GM12878 (cell line): ENCODE measurements at regions not wholly inside any gene's neighbourhood (a gene's known extent, or its start where the extent isn't known, plus 50 kb on each side); places are given as distances from the start of the nearest gene placed in this dataset.

Source experiments
- ATAC-seq: fragments of 200-7000 bp; cut with Tn5 transposase; 3 replicates; pipeline ENCODE4 v1.9.1; 2020; ENCODE audit warnings: mild to moderate bottlenecking, moderate library complexity
- BruUV-seq: library from RNA; stranded (reverse); fragments of 400-500 nt; replicated peaks from 2 replicates; lab custom pipeline; 2021; lab: Mats Ljungman, UMichigan
- CTCF ChIA-PET: fragments of 300-600 bp; sonication (Branson Sonifier 250); formaldehyde crosslinking; extraction: SDS; loops from one replicate; lab custom pipeline; 2021; ENCODE audit warnings: inconsistent platforms; lab: Yijun Ruan, JAX
- POLR2A ChIA-PET: fragments of 350-600 bp; formaldehyde crosslinking; extraction: SDS; loops from one replicate; lab custom pipeline; 2021; ENCODE audit warnings: inconsistent platforms; lab: Charles Lee
- RAD21 ChIA-PET: fragments of 300-600 bp; sonication (Branson Sonifier 250); formaldehyde crosslinking; loops from one replicate; lab custom pipeline; 2023; ENCODE audit warnings: antibody characterized with exemption; ENCODE audit not compliant: unreplicated experiment; lab: Charles Lee
- SMC1A ChIA-PET: fragments of 300-600 bp; sonication (Branson Sonifier 250); formaldehyde crosslinking; loops from one replicate; lab custom pipeline; 2023; ENCODE audit not compliant: unreplicated experiment, uncharacterized antibody; lab: Charles Lee
- DNase-seq: peaks from one replicate; pipeline ENCODE4 v3.0.0-alpha.2; 2011; ENCODE audit warnings: low read depth, low spot score
- FAIRE-seq: peaks from 3 replicates; lab custom pipeline; 2011; peaks lifted over from hg19 to GRCh38; lab: Jason Lieb, UNC
- H2AFZ ChIP-seq: 2 replicates; pipeline ENCODE4 v1.6.0; 2011; ENCODE audit warnings: low read depth, low read length, control low read depth; ENCODE audit not compliant: control insufficient read depth
- H3K27ac ChIP-seq: 2 replicates; pipeline ENCODE4 v1.5.1; 2011; ENCODE audit warnings: control low read depth; ENCODE audit not compliant: control insufficient read depth, insufficient read depth
- H3K27me3 ChIP-seq, 2 experiments: replicated peaks in 1 of 2; 2 replicates each; pipeline versions ENCODE4 v1.6.0 to v1.6.1; 2011; ENCODE audit warnings: low read length in 1 of 2; ENCODE audit not compliant: control insufficient read depth in 2 of 2, insufficient read depth in 2 of 2
- H3K36me3 ChIP-seq, 2 experiments: 2 replicates each; pipeline ENCODE4 v1.5.1; 2011; ENCODE audit warnings: low read length in 1 of 2; ENCODE audit not compliant: control insufficient read depth in 2 of 2, insufficient read depth in 2 of 2
- H3K4me1 ChIP-seq: 2 replicates; pipeline ENCODE4 v1.6.1; 2011; ENCODE audit warnings: mild to moderate bottlenecking, low read length, moderate library complexity, mixed read lengths; ENCODE audit not compliant: control insufficient read depth, insufficient read depth
- H3K4me2 ChIP-seq: 2 replicates; pipeline ENCODE4 v1.6.0; 2011; ENCODE audit warnings: control low read depth; ENCODE audit not compliant: control insufficient read depth, insufficient read depth
- H3K4me3 ChIP-seq: fragments of 200-600 bp; sonication (generic); 2 replicates; pipeline ENCODE4 v1.5.1; 2016
- H3K79me2 ChIP-seq: 2 replicates; pipeline ENCODE4 v1.6.0; 2011; ENCODE audit warnings: low read length; ENCODE audit not compliant: control insufficient read depth, insufficient read depth
- H3K9ac ChIP-seq: 2 replicates; pipeline ENCODE4 v1.8.0; 2011; ENCODE audit warnings: low read length, control low read depth, mixed read lengths; ENCODE audit not compliant: control insufficient read depth, insufficient read depth
- H3K9me3 ChIP-seq: replicated peaks from 3 replicates; pipeline ENCODE4 v1.5.1; 2011; ENCODE audit warnings: mild to moderate bottlenecking, low read length; ENCODE audit not compliant: control insufficient read depth, insufficient read depth
- H4K20me1 ChIP-seq: 2 replicates; pipeline ENCODE4 v1.6.0; 2011; ENCODE audit not compliant: control insufficient read depth, insufficient read depth
- BACH1 ChIP-seq: fragments of 450-650 bp; IDR thresholded peaks from 2 replicates; pipeline ENCODE4 v1.6.1; 2017; ENCODE audit warnings: mild to moderate bottlenecking, borderline replicate concordance
- BHLHE40 ChIP-seq, 2 experiments: fragments of 450-650 bp in 1 of 2; IDR thresholded peaks; 2 replicates each; pipeline ENCODE4 v1.6.1; 2011 to 2017; ENCODE audit warnings: low read depth in 2 of 2, borderline replicate concordance in 1 of 2, improper control_type of control experiment in 1 of 2, low read length in 1 of 2, mild to moderate bottlenecking in 1 of 2
- CBX5 ChIP-seq: sonication (generic); IDR thresholded peaks from 2 replicates; pipeline ENCODE4 v1.6.1; 2016; ENCODE audit warnings: low read depth, moderate library complexity, mild to moderate bottlenecking, inconsistent platforms
- DPF2 ChIP-seq: fragments of 450-650 bp; IDR thresholded peaks from 2 replicates; pipeline ENCODE4 v1.6.1; 2017; ENCODE audit warnings: mild to moderate bottlenecking
- EZH2 ChIP-seq: IDR thresholded peaks from 2 replicates; pipeline ENCODE4 v1.6.1; 2012; ENCODE audit warnings: low read depth, mild to moderate bottlenecking, control low read depth, inconsistent platforms, low read length, borderline replicate concordance; ENCODE audit not compliant: control insufficient read depth
- IRF4 ChIP-seq: IDR thresholded peaks from 2 replicates; pipeline ENCODE4 v1.6.1; 2011; ENCODE audit warnings: low read depth, low read length
- KDM1A ChIP-seq: fragments of 200-600 bp; sonication (generic); IDR thresholded peaks from 2 replicates; pipeline ENCODE4 v1.6.1; 2016; ENCODE audit warnings: borderline replicate concordance
- NR2C1 ChIP-seq: fragments of 450-650 bp; IDR thresholded peaks from 2 replicates; pipeline ENCODE4 v1.6.1; 2017; ENCODE audit warnings: antibody characterized with exemption, mild to moderate bottlenecking, moderate library complexity
- NR2C2 ChIP-seq: IDR thresholded peaks from 2 replicates; pipeline ENCODE4 v1.6.1; 2011; ENCODE audit warnings: borderline replicate concordance, low read depth; ENCODE audit not compliant: control insufficient read depth, insufficient read length
- RCOR1 ChIP-seq: conservative IDR thresholded peaks from 2 replicates; pipeline ENCODE4 v1.6.1; 2012; ENCODE audit warnings: low read depth, low read length, improper control_type of control experiment
- SKIL ChIP-seq: fragments of 450-650 bp; IDR thresholded peaks from 2 replicates; pipeline ENCODE4 v1.6.1; 2017; ENCODE audit warnings: mild to moderate bottlenecking, low read depth, inconsistent platforms; ENCODE audit not compliant: poor library complexity, severe bottlenecking
- SREBF1 ChIP-seq: IDR thresholded peaks from 2 replicates; pipeline ENCODE4 v1.6.1; 2012; ENCODE audit warnings: mild to moderate bottlenecking, low read length
- TARDBP ChIP-seq: IDR thresholded peaks from 2 replicates; pipeline ENCODE4 v1.6.1; 2016; ENCODE audit warnings: borderline replicate concordance
- ZNF384 ChIP-seq: IDR thresholded peaks from 2 replicates; pipeline ENCODE4 v1.6.1; 2012; ENCODE audit warnings: low read depth, mild to moderate bottlenecking, low read length, improper control_type of control experiment, borderline replicate concordance
- ZNF622 ChIP-seq: fragments of 450-650 bp; IDR thresholded peaks from 2 replicates; pipeline ENCODE4 v1.6.1; 2017; ENCODE audit warnings: mild to moderate bottlenecking, inconsistent platforms
- WGBS: methylation state at CpG from one replicate; pipeline ENCODE4 v1.1.6; 2016; ENCODE audit warnings: low lambda C conversion rate; ENCODE audit not compliant: insufficient replicate concordance, insufficient coverage; ENCODE audit errors: missing lambda C conversion rate; 5-methylcytosine and 5-hydroxymethylcytosine counted together
- in situ Hi-C: fragments of 300-500 bp; cut with MboI; formaldehyde crosslinking; loops from 9 replicates; pipeline ENCODE4 v1.14.3; 2018; ENCODE audit warnings: mixed read lengths
- intact Hi-C: fragments of 100-400 bp; cut with micrococcal nuclease; formaldehyde crosslinking; loops from one replicate; pipeline ENCODE4 v1.14.2; 2022; ENCODE audit not compliant: unreplicated experiment
- TF ChIP-seq, protein P1 (sequence below): IDR thresholded peaks from 2 replicates; pipeline ENCODE4 v1.6.1; 2011; ENCODE audit warnings: mild to moderate bottlenecking, low read depth, low read length, moderate library complexity; ENCODE audit not compliant: insufficient replicate concordance

DNA sequence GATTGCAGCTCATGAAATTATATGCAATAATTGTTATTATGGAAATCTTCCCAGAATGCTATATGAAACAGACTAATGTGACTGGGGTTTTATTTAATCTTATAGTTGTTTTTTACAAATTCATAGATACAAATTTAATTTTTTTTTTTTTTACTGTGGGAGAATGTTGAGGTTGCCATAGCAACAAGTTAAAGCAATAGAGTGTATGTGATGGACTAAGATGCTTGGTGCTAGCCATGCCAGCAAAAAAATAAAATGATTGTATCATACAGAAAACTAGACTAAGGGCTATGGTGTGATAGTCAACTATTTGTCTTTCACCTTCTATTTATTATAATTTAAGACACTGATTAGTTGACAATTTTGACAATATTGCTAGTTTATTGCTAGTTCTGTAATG, 163.2 kb upstream of the BLID start:
- SMC1A ChIA-PET: no interaction called here
- BruUV-seq: no TSS peak

DNA sequence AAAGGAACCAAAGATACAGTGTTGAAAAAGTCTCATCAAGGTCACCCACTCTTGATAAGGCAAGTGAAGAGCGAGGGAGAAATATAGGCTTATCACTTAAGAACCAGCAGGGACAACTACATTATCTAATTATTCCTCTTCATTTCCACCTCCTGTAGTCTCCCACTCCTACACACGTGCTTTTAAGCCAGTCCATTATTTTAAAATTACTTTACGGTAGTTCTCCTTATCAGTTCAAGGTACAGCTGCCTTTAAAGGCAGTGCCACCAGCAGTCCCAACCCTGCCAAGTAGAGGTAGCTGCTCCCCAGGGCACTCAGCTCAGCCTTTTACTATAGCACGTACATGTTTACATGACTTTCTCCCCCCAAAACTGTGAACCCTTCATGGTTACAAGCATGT, 161.5 kb upstream of the BLID start:
- CTCF ChIA-PET: no interaction called here
- Histone ChIP-seq H3K27me3 (no peaks in the 10 kb centered on the region), H3K4me1 (no peaks in the 10 kb centered on the region), H3K9me3 (no peaks in the 10 kb centered on the region), H3K27ac (no peak overlapping the region), H2AFZ (no peak overlapping the region), H3K36me3 (no peaks in the 10 kb centered on the region), H4K20me1 (no peaks in the 10 kb centered on the region), H3K4me2 (no peak overlapping the region), H3K9ac (no peak overlapping the region), H3K4me3 (no peak overlapping the region), H3K79me2 (no peaks in the 10 kb centered on the region)
- DNase-seq (no peak), ATAC-seq (no peak), FAIRE-seq (no peak)
- BruUV-seq: no TSS peak
- RAD21 ChIA-PET: no interaction called here
- intact Hi-C loops (no loop called here), in situ Hi-C loops (no loop called here)
- POLR2A ChIA-PET: no interaction called here
- SMC1A ChIA-PET: no interaction called here
- TF ChIP-seq EZH2 (no peak), NR2C2 (no peak), NR2C1 (no peak), TARDBP (no peak), SKIL (no peak), ZNF622 (no peak), DPF2 (no peak), CBX5 (no peak), RCOR1 (no peak)
- TF ChIP-seq, protein P1, sequence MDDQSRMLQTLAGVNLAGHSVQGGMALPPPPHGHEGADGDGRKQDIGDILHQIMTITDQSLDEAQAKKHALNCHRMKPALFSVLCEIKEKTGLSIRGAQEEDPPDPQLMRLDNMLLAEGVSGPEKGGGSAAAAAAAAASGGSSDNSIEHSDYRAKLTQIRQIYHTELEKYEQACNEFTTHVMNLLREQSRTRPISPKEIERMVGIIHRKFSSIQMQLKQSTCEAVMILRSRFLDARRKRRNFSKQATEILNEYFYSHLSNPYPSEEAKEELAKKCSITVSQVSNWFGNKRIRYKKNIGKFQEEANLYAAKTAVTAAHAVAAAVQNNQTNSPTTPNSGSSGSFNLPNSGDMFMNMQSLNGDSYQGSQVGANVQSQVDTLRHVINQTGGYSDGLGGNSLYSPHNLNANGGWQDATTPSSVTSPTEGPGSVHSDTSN: no peak
- WGBS: 37% methylated on average over 4 of the region's 4 CpGs

More for the DNA sequence above, 163.2 kb upstream of the BLID start:
- no peak for TF ChIP-seq SREBF1
- no peak for TF ChIP-seq CBX5
- TF ChIP-seq KDM1A: no peak
- no peak for TF ChIP-seq BHLHE40 (IDR thresholded peaks at IDR 0.05; ENCODE audit: borderline replicate concordance in 1 of 2, low read depth in 2 of 2, low read length in 1 of 2)
- TF ChIP-seq BACH1: no peak
- no peak for TF ChIP-seq ZNF384
- no peak for TF ChIP-seq IRF4
- ATAC-seq: no peak
- ChIA-PET POLR2A (no interaction called here), RAD21 (no interaction called here), CTCF (interaction anchor here (0.8 kb wide), 1 partner anchor 9 kb away, joined by 3 read pairs; no protein-coding TSS in a partner anchor)
- Histone ChIP-seq H3K27me3 (no peaks in the 10 kb centered on the region), H3K4me2 (no peak overlapping the region), H3K9ac (no peak overlapping the region), H3K9me3 (no peaks in the 10 kb centered on the region), H4K20me1 (no peaks in the 10 kb centered on the region), H3K27ac (no peak overlapping the region), H3K79me2 (no peaks in the 10 kb centered on the region), H3K36me3 (no peaks in the 10 kb centered on the region), H3K4me1 (no peaks in the 10 kb centered on the region), H2AFZ (no peak overlapping the region), H3K4me3 (no peak overlapping the region)
- DNase-seq: no peak
- intact Hi-C loops: no loop called here
- in situ Hi-C loops: no loop called here
- FAIRE-seq: no peak
